ENCODE measurements at regions not wholly inside any gene's neighbourhood (a gene's known extent, or its start where the extent isn't known, plus 50 kb on each side); places are given as distances from the start of the nearest gene placed in this dataset.
"Not testable (repeated sequence)": the region's sequence is repeated elsewhere in the genome, so short reads cannot be mapped to it uniquely, and the experiment has no call there.

DNA sequence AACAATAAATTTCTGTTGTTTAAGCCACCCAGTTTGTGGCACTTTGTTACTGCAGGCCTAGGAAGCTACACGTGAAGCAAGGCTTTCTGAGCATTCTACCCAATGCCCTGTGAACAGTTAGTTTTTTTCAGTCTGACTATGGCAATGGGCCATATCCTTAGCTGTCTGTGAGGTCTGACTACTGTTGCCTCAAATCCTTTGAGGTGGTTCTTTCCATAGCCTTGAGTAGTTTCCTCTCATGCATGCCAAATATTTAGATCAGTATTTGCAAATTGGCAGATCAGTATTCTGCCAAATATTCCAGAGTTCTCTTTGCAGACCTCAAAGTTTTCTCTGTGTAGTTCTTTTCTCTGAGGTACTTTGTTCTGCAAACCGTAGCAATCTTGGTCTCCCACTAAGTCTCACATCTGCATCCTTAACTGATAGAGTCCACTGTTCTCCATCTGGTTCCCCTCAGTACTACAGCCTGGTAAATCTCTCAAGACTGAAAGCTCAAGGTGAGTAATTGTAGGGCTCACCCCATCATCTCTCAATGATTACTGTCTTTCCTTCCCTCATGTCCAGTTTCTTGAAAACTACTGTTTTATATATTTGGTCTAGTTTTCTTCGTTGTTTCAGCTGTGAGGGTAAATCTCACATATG, 984.9 kb upstream of the INTU start:
- H3K27ac ChIP-seq (ENCODE audit: low read depth in 1 of 2, low read length in 1 of 2) = no peak overlapping the region
- no peak for DNase-seq (ENCODE audit: low read depth in 6 of 9, low spot score in 9 of 9)

DNA sequence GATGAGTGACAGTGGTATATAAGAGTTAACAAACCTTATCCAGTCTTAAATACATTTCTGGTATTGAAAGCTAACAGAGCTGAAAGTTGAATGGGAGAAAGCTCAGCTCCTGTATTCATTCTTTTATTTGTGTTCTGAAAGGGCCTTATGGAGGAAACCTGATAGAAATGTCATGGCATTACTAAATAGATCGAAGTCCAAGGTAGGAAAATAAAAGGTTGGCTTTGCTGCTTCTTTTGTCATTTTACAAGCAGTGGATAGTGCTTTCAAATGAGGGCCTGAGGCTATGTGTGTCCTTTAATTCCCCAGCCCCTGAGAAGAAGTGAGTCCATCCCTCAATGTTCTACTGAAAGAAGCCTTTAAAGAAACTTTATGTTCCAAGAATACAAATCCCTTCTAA, 974.3 kb upstream of the INTU start:
- Histone ChIP-seq H3K27me3 (ENCODE audit: control insufficient read depth in 2 of 2, insufficient read depth in 1 of 2, low read length in 1 of 2) (no peaks in the 10 kb centered on the region), H3K27ac (ENCODE audit: low read depth in 1 of 2, low read length in 1 of 2) (no peak overlapping the region), H3K4me1 (ENCODE audit: control insufficient read depth in 2 of 2, insufficient read depth in 2 of 2, low read length in 2 of 2) (no peaks in the 10 kb centered on the region), H3K4me3 (ENCODE audit: low read length in 2 of 2) (no peak overlapping the region), H3K36me3 (ENCODE audit: control insufficient read depth in 2 of 2, insufficient read depth in 2 of 2, low read length in 1 of 2) (no peaks in the 10 kb centered on the region), H3K9me3 (ENCODE audit: control insufficient read depth in 2 of 2, insufficient read depth in 1 of 2, low read length in 1 of 2) (no peaks in the 10 kb centered on the region)
- DNase-seq (ENCODE audit: low read depth in 6 of 9, low spot score in 9 of 9) = no peak
- 79% methylated on average over 1 of the region's 1 CpG for WGBS

More for the DNA sequence above, 984.9 kb upstream of the INTU start:
- Histone ChIP-seq H3K4me3 (ENCODE audit: low read length in 2 of 2) (no peak overlapping the region), H3K4me1 (ENCODE audit: control insufficient read depth in 2 of 2, insufficient read depth in 2 of 2, low read length in 2 of 2) (no peaks in the 10 kb centered on the region), H3K36me3 (ENCODE audit: control insufficient read depth in 2 of 2, insufficient read depth in 2 of 2, low read length in 1 of 2) (no peaks in the 10 kb centered on the region), H3K27me3 (ENCODE audit: control insufficient read depth in 2 of 2, insufficient read depth in 1 of 2, low read length in 1 of 2) (no peaks in the 10 kb centered on the region), H3K9me3 (ENCODE audit: control insufficient read depth in 2 of 2, insufficient read depth in 1 of 2, low read length in 1 of 2) (no peaks in the 10 kb centered on the region)
- WGBS = 84% methylated on average over 3 of the region's 3 CpGs

DNA sequence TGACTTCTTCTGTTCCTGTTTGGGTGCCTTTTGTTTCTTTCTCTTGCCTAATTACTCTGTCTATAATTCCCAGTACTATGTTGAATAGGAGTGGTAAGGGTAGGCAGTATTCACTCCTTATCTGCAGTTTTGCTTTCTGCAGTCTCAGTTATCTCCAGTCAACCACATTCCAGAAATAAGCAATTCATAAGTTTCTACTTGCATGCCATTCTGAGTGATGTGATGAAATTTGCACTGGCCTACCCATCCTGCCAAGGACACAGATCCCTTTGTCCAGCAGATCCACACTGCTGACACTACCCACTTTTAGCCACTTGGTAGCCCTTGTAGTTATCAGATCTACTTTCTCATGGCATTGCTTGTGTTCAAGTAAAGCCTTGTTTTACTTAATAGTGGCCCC, 971.6 kb upstream of the INTU start:
- no peaks in the 10 kb centered on the region for H3K36me3 ChIP-seq (ENCODE audit: control insufficient read depth in 2 of 2, insufficient read depth in 2 of 2, low read length in 1 of 2)

DNA sequence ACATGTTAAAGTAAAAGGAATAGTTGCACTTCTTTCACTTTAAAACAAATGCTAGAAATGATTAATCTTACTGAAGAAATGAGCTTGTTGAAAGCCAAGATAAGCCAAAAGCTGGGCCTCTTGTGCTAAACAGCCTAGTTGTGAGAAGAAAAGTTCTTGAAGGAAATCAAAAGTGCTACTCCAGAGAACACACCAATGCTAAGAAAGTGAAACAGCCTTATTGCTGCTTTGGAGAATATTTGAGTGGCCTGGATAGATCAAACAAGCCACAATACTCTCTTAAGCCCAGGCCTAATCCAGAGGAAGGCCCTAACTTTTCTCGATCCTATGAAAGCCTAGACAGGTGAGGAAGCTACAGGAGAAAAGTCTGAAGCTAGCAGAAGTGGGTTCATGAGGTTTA, 967.9 kb upstream of the INTU start:
- Histone ChIP-seq H3K27me3 (ENCODE audit: control insufficient read depth in 2 of 2, insufficient read depth in 1 of 2, low read length in 1 of 2) (no peaks in the 10 kb centered on the region), H3K4me3 (ENCODE audit: low read length in 2 of 2) (no peak overlapping the region), H3K36me3 (ENCODE audit: control insufficient read depth in 2 of 2, insufficient read depth in 2 of 2, low read length in 1 of 2) (no peaks in the 10 kb centered on the region), H3K4me1 (ENCODE audit: control insufficient read depth in 2 of 2, insufficient read depth in 2 of 2, low read length in 2 of 2) (no peaks in the 10 kb centered on the region), H3K27ac (ENCODE audit: low read depth in 1 of 2, low read length in 1 of 2) (no peak overlapping the region), H3K9me3 (ENCODE audit: control insufficient read depth in 2 of 2, insufficient read depth in 1 of 2, low read length in 1 of 2) (no peaks in the 10 kb centered on the region)
- 94% methylated on average over 1 of the region's 1 CpG for WGBS
- no peak for DNase-seq (ENCODE audit: low read depth in 6 of 9, low spot score in 9 of 9)

More for the DNA sequence above, 971.6 kb upstream of the INTU start:
- H3K4me3 ChIP-seq (ENCODE audit: low read length in 2 of 2) = no peak overlapping the region
- no peak for DNase-seq (ENCODE audit: low read depth in 6 of 9, low spot score in 9 of 9)
- no peaks in the 10 kb centered on the region for H3K27me3 ChIP-seq (ENCODE audit: control insufficient read depth in 2 of 2, insufficient read depth in 1 of 2, low read length in 1 of 2)
- H3K9me3 ChIP-seq (ENCODE audit: control insufficient read depth in 2 of 2, insufficient read depth in 1 of 2, low read length in 1 of 2) = no peaks in the 10 kb centered on the region
- H3K27ac ChIP-seq (ENCODE audit: low read depth in 1 of 2, low read length in 1 of 2) = no peak overlapping the region
- H3K4me1 ChIP-seq (ENCODE audit: control insufficient read depth in 2 of 2, insufficient read depth in 2 of 2, low read length in 2 of 2) = no peaks in the 10 kb centered on the region

DNA sequence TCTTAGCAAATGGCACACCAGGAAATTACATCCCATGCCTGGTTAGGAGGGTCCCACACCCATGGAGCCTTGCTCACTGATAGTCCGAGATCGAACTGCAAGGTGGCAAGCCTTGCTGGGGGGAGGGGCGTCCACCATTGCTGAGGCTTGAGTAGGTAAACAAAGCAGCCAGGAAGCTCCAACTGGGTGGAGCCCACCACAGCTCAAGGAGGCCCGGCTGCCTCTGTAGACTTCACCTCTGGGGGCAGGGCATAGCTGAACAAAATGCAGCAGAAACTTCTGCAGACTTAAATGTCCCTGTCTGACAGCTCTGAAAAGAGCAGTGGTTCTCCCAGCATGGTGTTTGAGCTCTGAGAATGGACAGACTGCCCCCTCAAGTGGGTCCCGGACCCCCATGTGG, 962.7 kb upstream of the INTU start:
- DNase-seq (ENCODE audit: low read depth in 6 of 9, low spot score in 9 of 9); H3K4me3 ChIP-seq (ENCODE audit: low read length in 2 of 2); H3K27me3 ChIP-seq (ENCODE audit: control insufficient read depth in 2 of 2, insufficient read depth in 1 of 2, low read length in 1 of 2): not testable (repeated sequence)

DNA sequence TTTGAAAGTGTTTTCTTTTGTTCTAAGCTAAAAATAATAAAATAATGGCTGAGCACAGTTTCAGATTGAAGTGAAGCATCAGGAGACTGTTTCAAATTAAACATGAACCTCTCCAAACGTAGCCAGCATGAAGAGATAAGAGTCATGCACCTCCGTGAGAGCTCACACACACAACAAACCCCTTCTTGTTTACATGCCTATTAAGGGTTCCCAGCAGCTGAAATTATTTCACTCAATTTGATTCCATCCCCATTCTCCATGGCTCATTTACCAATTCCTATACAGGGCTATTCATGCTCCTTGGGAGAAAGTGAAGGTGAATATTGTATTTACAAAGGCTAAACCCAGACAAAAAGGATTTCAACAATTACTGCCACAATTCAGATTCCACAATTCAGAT, 954.1 kb upstream of the INTU start:
- no peak overlapping the region for H3K4me3 ChIP-seq (ENCODE audit: low read length in 2 of 2)
- 82% methylated on average over 2 of the region's 2 CpGs for WGBS
- no peaks in the 10 kb centered on the region for H3K9me3 ChIP-seq (ENCODE audit: control insufficient read depth in 2 of 2, insufficient read depth in 1 of 2, low read length in 1 of 2)
- no peaks in the 10 kb centered on the region for H3K36me3 ChIP-seq (ENCODE audit: control insufficient read depth in 2 of 2, insufficient read depth in 2 of 2, low read length in 1 of 2)
- no peak for DNase-seq (ENCODE audit: low read depth in 6 of 9, low spot score in 9 of 9)
- no peaks in the 10 kb centered on the region for H3K4me1 ChIP-seq (ENCODE audit: control insufficient read depth in 2 of 2, insufficient read depth in 2 of 2, low read length in 2 of 2)
- H3K27me3 ChIP-seq (ENCODE audit: control insufficient read depth in 2 of 2, insufficient read depth in 1 of 2, low read length in 1 of 2) = no peaks in the 10 kb centered on the region
- no peak overlapping the region for H3K27ac ChIP-seq (ENCODE audit: low read depth in 1 of 2, low read length in 1 of 2)

More for the DNA sequence above, 962.7 kb upstream of the INTU start:
- H3K9me3 ChIP-seq (ENCODE audit: control insufficient read depth in 2 of 2, insufficient read depth in 1 of 2, low read length in 1 of 2); H3K36me3 ChIP-seq (ENCODE audit: control insufficient read depth in 2 of 2, insufficient read depth in 2 of 2, low read length in 1 of 2); H3K27ac ChIP-seq (ENCODE audit: low read depth in 1 of 2, low read length in 1 of 2); H3K4me1 ChIP-seq (ENCODE audit: control insufficient read depth in 2 of 2, insufficient read depth in 2 of 2, low read length in 2 of 2): not testable (repeated sequence)
- WGBS = 91% methylated on average over 5 of the region's 5 CpGs

DNA sequence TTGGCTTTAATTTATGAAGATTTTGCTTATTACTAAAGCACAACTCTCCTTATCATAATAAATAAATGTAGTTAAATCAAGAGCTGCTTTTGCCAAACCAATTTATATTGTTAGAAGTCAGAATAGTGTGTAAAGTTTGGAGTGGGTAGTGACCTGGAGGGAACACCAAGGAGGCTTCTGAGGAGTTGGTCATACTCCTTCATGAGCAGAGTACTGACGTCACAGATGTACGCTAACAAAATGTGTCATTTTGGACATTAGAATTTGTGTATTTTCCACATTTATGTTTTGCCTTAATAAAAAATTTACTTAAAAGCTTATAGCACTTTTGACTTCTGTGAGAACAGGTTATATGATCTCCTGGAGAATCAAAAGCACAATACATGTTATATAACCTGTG, 953.5 kb upstream of the INTU start:
- WGBS = 72% methylated on average over 2 of the region's 2 CpGs
- Histone ChIP-seq H3K27me3 (ENCODE audit: control insufficient read depth in 2 of 2, insufficient read depth in 1 of 2, low read length in 1 of 2) (no peaks in the 10 kb centered on the region), H3K4me3 (ENCODE audit: low read length in 2 of 2) (no peak overlapping the region)

DNA sequence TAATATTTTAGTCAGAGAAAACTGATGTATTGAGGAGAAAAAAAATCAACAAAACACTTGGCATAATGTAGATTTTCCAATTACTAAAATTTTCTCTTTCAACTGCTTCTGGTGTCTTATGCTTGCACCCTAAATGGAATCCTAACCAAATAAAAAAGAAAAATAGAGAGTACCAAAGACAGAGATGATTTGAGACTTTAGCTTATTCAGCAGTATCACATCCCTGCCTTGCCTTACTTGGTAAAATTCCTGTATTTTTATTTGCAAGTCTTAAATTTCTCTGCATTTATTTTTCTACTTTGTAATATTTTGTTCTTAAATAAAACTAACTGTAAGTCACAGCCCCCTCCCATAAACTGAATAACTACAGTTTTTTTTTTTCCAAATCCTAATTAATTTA, 950.5 kb upstream of the INTU start:
- Histone ChIP-seq H3K4me1 (ENCODE audit: control insufficient read depth in 2 of 2, insufficient read depth in 2 of 2, low read length in 2 of 2) (no peaks in the 10 kb centered on the region), H3K4me3 (ENCODE audit: low read length in 2 of 2) (no peak overlapping the region), H3K36me3 (ENCODE audit: control insufficient read depth in 2 of 2, insufficient read depth in 2 of 2, low read length in 1 of 2) (no peaks in the 10 kb centered on the region), H3K27me3 (ENCODE audit: control insufficient read depth in 2 of 2, insufficient read depth in 1 of 2, low read length in 1 of 2) (no peaks in the 10 kb centered on the region), H3K9me3 (ENCODE audit: control insufficient read depth in 2 of 2, insufficient read depth in 1 of 2, low read length in 1 of 2) (no peaks in the 10 kb centered on the region), H3K27ac (ENCODE audit: low read depth in 1 of 2, low read length in 1 of 2) (no peak overlapping the region)
- no peak for DNase-seq (ENCODE audit: low read depth in 6 of 9, low spot score in 9 of 9)

More for the DNA sequence above, 953.5 kb upstream of the INTU start:
- DNase-seq (ENCODE audit: low read depth in 6 of 9, low spot score in 9 of 9) = no peak
- Histone ChIP-seq H3K36me3 (ENCODE audit: control insufficient read depth in 2 of 2, insufficient read depth in 2 of 2, low read length in 1 of 2) (no peaks in the 10 kb centered on the region), H3K9me3 (ENCODE audit: control insufficient read depth in 2 of 2, insufficient read depth in 1 of 2, low read length in 1 of 2) (no peaks in the 10 kb centered on the region), H3K4me1 (ENCODE audit: control insufficient read depth in 2 of 2, insufficient read depth in 2 of 2, low read length in 2 of 2) (no peaks in the 10 kb centered on the region), H3K27ac (ENCODE audit: low read depth in 1 of 2, low read length in 1 of 2) (no peak overlapping the region)

DNA sequence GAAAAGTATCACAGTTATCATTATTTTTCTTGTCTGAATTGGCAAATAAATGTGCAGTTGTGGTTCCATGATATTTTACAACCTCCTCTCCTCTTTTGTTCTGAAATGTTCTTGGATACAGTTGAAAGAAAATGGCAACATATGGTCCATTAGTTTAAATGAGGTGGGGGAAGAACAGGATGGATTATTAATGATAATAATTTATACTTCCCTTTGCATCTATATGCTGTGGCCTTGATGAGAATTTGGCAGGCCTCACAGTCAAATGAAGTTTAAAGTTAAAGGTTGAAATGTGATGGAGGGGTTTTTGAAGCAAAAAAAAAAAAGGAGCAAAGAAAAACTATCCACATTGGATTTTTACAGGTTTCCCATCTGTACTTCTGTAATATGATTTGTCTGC, 946.3 kb upstream of the INTU start:
- Histone ChIP-seq H3K27ac (ENCODE audit: low read depth in 1 of 2, low read length in 1 of 2) (no peak overlapping the region), H3K9me3 (ENCODE audit: control insufficient read depth in 2 of 2, insufficient read depth in 1 of 2, low read length in 1 of 2) (no peaks in the 10 kb centered on the region), H3K27me3 (ENCODE audit: control insufficient read depth in 2 of 2, insufficient read depth in 1 of 2, low read length in 1 of 2) (no peaks in the 10 kb centered on the region), H3K4me1 (ENCODE audit: control insufficient read depth in 2 of 2, insufficient read depth in 2 of 2, low read length in 2 of 2) (no peaks in the 10 kb centered on the region), H3K36me3 (ENCODE audit: control insufficient read depth in 2 of 2, insufficient read depth in 2 of 2, low read length in 1 of 2) (no peaks in the 10 kb centered on the region), H3K4me3 (ENCODE audit: low read length in 2 of 2) (no peak overlapping the region)
- DNase-seq (ENCODE audit: low read depth in 6 of 9, low spot score in 9 of 9) = no peak
